ENCODE measurements at regions not wholly inside any gene's neighbourhood (a gene's known extent, or its start where the extent isn't known, plus 50 kb on each side); places are given as distances from the start of the nearest gene placed in this dataset.

GRCh38 chr2:209314653-209315052 lies 109.2 kb upstream of the MAP2 start:
- no peak for DNase-seq

DNA sequence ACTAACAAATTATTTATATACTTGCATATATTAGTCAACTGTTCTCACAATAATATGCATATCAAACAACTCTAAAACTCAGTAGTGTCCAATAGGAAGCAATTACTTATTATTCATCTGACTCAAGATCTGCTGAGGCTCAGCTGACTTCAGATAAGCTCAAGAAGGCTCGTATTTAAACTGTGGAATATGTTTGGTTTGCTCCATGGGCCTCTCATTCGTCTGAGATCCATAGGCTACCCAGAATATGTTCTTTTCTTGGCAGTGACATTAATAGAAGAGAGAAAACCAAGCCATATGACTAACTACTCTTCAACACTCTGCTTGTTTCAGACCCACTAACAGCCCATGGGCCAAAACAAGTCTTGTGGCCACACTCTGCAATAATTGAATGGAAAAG lies 107.7 kb upstream of the MAP2 start:
- DNase-seq, result no peak

DNA sequence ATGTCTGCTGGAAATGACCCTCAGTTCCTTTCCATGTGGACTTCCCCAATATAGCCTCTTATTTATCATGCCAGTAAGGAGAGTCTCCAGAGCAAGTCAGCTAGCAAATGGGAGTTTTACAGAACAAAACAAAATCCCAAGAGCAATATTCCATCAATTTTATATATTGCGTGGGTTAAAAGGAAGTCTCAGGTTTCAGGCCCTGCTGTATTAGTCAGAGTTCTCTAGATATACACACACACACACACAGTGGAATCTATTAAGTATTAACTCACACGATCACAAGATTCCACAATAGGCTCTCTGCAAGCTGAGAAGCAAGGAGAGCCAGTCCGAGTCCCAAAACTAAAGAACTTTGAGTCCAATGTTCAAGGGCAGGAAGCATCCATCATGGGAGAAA lies 102.8 kb upstream of the MAP2 start:
- no peak for DNase-seq

DNA sequence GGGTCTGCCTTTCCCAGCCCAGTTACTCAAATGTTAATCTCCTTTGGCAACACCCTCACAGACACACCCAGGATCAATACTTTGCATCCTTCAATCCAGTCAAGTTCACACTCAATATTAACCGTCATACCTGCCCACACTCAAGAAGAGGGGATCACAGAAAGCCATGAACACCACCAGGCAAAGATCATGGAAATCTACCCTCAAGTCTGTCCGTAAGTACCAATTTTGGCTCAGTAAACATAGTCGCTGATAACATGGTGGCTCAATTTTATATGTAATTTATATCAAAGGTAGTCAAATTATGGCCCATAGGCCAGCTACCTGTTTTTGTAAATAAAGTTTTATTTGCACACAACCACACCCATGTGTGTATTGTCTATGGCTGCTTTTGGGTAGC lies 102.3 kb upstream of the MAP2 start:
- DNase-seq, result no peak

GRCh38 chr2:209322041-209322440 lies 101.8 kb upstream of the MAP2 start:
- no peak for DNase-seq

DNA sequence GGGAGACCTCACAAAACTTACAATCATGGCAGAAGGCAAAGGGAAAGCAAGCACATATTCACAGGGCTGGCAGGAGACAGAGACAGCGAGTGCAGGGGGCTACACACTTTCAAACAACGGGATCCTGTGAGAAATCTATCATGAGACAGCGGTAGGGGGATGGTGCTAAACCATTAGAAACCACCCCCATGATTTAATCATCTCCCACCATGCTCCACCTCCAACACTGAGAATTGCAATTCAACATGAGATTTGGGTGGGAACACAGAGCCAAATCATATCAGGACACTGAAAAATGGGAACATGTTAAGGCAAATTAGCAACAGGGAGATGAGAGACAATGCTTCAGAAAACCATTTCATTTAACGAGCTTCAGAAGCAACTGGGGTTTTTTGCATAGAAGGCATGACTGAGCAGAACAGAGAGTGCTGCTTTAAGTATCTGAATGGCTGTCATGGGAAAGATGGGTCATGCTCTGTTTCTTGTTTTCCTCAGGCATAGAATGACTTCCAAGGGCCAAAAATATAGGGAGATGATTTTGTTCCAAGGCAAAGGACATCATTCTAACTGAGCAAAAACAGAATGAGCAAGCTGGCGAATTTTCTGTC lies 100.8 kb upstream of the MAP2 start:
- no peak for DNase-seq

GRCh38 chr2:209323738-209324137 lies 100.1 kb upstream of the MAP2 start:
- no peak for DNase-seq

- DNase-seq, result no peak
Measured at GRCh38 chr2:209324281-209324680, 99.6 kb upstream of the MAP2 start.

DNA sequence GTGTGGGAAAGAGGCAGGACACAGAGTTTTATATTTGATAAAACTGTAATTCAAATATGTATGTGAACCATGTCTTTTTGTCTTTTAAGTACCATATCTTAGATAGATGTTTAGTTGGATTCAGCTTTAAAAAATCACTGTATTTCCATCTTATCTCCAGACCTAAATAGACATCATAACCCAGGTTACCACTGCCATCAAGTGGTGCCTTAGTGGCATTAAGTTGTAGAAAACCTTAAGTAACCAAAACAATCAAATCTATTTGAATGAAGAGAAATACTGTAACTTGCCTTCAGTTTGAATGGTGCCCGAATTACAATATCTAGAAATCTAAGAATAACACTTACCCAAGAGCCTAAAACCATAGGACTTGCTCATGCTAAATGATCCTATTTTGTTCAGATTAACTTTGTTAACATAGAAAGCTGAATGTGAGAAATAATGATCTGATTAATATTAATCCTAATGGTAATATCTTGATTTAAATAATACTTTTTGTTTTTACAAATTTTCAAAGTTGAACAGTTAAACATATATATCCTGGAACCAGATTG lies 92.5 kb upstream of the MAP2 start:
- DNase-seq, result no peak

- peak; percentile 54 for DNase-seq
Measured at GRCh38 chr2:209334188-209335017, 89.4 kb upstream of the MAP2 start.

- DNase-seq, result no peak
Measured at GRCh38 chr2:209340522-209340921, 83.3 kb upstream of the MAP2 start.

DNA sequence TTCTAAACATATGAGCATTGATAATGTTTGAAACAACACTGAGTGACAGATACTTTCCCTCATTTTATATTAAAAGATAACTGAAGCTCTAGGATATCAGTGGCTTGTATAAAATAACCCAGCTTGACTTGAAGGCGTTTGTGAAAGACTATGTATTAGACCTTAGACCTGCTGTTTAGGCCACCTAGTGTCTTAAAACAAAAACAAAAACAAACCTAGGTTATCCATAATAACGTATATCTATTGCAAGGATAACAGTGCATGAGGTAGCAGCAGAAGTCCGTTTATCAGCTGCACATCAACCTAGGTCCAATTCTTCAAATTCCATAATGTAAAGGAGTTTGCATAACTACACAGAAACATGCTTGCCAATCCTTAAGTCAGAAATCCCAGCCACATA lies 79.5 kb upstream of the MAP2 start:
- DNase-seq, result no peak

- no peak for DNase-seq
Measured at GRCh38 chr2:209348433-209348832, 75.4 kb upstream of the MAP2 start.

- no peak for DNase-seq
Measured at GRCh38 chr2:209351636-209352035, 72.2 kb upstream of the MAP2 start.

GRCh38 chr2:209358992-209359391 lies 64.9 kb upstream of the MAP2 start:
- no peak for DNase-seq

DNA sequence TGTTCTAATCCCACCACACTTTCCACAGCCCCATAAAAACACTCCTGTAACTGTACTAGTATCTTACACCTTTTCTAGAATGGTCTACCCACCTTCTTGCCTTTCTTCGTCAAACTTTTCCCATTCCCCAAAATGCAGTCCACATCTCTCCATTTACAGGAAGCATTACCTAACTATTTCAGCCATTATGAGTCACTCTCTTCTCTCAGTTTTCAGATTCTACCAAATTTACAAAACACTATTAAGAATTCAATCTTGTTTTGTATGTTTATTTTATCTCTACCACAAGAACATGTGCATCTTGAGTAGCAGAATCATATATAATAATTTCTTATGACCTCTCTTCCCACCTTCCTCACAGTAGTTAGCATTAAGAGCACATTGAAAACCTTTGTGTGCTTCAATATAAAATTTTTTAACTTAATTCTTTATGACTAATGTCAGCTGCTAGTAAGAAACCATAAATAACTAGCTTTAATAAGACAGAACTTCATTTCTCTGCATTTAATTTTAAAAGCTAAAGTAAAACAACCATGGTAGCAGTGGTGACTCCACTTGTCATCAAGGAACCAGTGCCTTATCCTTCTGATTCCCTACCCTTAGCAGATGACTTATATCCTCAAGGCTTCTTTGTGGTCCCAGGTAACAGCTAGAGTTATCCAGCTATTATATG lies 56.6 kb upstream of the MAP2 start:
- DNase-seq, result no peak

- DNase-seq, result no peak
Measured at GRCh38 chr2:209368406-209368805, 55.4 kb upstream of the MAP2 start.

- DNase-seq, result no peak
Measured at GRCh38 chr2:209368914-209369313, 54.9 kb upstream of the MAP2 start.

- DNase-seq, result no peak
Measured at GRCh38 chr2:209369656-209370055, 54.2 kb upstream of the MAP2 start.

GRCh38 chr2:209371407-209371806 lies 52.4 kb upstream of the MAP2 start:
- DNase-seq, result no peak
